T1000 (cell line): ENCODE measurements at regions not wholly inside any gene's neighbourhood (a gene's known extent, or its start where the extent isn't known, plus 50 kb on each side); places are given as distances from the start of the nearest gene placed in this dataset.

Experiments used
- DNase-seq: peaks from one replicate; lab custom pipeline; 2025; ENCODE audit warnings: mixed read lengths; lab: John Stamatoyannopoulos, UW

DNA sequence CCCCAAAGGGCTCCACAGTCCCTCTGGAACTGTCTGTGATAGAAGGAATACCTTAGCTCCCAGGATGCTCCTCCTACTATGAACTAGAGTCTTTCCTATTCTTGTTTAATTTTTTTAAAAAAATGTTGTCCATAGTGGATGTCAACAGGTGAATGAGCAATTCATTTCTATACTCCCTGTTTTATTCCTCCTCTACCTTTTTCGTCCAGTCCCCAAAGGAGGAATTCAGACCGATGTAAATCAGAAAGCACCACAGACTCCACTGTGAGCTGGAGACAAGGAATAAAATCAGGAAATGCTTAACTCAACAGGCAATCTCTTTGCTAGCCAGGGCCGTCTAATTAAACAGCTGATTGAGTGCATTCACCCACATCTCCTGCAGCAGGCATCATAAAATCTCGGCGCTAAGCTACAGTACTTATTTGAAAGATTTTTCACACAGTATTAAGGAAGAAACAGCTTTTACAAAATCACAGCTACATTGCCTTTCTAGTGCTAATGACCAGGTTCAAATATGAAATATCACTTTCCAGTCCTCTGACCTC, 381.6 kb downstream of the SIPA1L2 start:
- DNase-seq = no peak

GRCh38 chr1:232247669-232248068, 382.3 kb downstream of the SIPA1L2 start:
- no peak for DNase-seq

- DNase-seq = no peak
Measured at GRCh38 chr1:232244426-232244825, 385.5 kb downstream of the SIPA1L2 start.

- no peak for DNase-seq
Measured at GRCh38 chr1:232239998-232240397, 389.9 kb downstream of the SIPA1L2 start.

DNA sequence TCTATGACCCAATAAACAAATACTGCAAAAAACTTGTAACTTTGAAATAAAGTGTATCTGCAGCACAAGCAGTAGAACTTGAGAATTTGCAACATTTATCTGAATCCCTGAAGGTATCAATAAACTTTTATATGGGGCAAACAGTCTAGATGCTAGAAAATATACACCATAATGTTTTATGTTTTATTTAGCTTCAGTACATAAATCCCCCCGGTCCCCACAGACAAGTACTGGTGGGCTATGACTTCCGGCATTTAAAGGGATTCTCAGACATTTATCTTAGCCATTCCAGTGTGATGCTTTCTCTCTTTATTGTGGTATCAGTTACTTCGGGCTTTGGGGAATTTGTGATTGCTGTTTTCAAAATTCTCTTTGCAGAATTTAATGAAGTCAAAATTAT, 390.4 kb downstream of the SIPA1L2 start:
- no peak for DNase-seq

DNA sequence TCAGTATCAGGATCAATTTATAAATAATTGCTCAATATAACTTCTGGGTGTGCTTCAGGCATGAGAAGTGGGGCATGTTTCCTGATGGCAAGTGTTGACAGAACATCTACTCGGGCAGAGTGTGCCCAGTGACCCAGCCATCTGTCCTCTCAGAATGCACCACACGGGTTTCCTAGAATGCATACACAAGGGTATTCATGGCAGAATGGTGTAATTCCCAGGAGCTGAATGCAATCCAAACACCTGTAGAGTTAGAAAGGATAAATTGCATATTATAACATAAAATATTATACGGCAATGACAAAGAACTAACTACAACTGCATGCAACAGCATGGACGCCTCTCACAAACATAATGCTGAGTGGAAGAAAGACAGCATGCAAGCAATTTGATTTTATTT, 391.9 kb downstream of the SIPA1L2 start:
- DNase-seq = no peak

DNA sequence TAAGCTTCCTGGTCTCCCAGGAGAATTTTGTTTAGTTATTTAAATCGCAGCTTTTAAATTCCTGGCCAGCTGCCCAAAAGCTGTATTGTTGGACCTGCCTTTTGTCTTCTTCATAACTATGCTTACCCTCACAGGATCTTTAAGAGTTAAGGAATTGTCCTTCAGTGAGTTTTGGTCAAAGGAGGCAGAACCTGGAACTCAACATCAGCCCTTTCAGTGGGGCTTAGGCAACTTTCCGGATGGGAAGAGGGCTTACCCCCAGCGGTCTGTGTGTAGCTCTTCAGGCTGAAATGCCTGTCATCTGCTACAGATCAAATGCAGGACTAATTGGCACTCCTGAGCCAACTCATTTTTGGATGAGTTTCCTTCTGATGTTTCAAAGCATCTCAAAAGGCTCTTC, 402.6 kb downstream of the SIPA1L2 start:
- no peak for DNase-seq

- peak; percentile 68 for DNase-seq
Measured at GRCh38 chr1:232226197-232226712, 403.7 kb downstream of the SIPA1L2 start.

DNA sequence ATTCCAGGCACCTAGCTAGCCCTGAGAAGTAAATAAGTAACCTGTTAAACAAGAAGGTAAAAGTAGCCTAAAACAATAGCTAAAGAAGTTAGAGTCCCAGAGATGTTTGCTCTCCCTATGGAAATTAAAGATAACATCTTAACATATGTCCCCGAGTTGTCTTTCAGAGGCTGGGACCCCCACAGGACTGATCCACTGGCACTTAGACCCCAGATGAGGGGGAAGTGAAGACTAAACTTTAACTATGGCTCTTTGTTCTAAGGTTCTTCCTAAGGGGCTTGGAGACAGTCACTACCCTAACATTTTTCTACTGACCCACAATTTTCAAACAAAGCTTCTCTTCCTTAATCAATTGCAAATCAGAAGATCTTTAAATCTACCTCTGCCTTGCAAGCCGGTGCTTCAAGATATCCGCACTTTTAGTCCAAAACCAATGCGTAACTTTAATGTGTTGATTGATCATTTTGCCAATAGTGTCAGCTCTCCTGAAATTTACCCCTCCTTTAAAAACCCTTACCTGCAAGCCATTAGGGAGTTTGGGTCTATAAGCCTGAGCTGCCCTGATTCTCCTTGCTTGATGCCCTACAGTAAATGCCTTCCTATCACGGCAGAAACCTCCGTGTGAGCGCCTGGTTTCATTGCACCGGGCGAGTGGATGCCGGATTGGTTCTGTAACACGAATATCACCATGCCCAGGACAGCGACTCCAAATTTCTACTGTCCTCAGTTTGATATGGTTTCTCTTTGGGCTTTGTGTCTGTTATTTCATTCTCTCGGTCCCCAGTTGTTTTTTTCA, 404.4 kb downstream of the SIPA1L2 start:
- DNase-seq = no peak

GRCh38 chr1:232223887-232224286, 406.0 kb downstream of the SIPA1L2 start:
- no peak for DNase-seq

DNA sequence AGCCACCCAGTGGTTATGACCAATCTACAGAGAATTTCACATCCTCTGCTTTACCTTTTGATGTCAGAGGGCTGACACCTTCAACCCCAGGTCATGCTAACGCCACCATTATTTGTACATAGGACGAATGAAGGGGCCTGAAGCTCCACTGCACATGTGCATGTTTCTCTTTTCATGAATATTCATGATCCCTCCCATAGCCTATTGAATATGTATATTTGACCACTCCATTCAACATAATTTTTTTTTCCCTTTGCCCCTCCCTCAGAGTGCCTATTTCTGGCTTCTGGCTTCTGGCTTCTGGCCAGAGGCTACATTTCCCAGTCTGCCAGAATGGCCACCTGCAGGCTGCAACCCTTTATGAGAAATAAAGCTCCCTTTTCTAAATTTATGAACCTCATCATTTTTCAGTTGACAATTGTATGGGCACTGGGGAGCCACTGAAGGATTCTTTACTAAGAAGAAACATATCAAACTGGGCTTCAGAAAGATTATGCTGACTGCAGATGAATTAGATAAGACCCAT, 406.7 kb downstream of the SIPA1L2 start:
- no peak for DNase-seq

GRCh38 chr1:232222614-232223013, 407.3 kb downstream of the SIPA1L2 start:
- DNase-seq = no peak

DNA sequence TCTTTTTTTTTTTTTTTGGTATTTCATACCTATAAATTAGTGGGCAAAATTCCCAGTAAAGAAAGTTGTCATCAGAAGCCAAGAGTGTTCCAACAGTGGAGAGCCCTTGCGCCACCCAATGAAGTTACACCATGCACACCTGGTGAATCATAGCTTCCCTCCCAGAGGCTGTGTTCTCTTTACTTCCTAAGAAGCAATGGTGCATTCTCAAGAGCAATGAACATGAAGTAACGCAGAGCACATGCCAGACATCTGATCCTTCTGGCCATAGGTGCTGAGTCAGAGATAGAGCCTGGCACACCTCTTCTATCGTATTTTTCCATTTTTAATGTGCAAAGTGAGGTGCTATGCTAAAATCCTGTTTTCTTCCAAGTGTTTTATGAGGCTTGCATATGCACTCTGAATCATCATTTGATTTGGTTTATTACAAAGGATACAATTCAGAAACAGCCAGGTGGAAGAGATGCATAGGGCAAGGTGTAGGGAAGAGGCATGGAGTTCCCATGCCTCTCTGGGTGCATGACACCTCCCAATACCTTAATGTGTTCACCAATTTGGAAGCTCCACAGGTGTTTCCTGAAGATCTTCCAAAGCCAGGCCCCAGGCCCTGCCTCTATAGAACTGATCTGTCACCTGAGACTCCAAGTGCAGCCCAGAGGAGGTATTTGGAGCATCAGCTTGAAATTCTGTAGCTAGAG, 408.0 kb downstream of the SIPA1L2 start:
- DNase-seq = no peak

DNA sequence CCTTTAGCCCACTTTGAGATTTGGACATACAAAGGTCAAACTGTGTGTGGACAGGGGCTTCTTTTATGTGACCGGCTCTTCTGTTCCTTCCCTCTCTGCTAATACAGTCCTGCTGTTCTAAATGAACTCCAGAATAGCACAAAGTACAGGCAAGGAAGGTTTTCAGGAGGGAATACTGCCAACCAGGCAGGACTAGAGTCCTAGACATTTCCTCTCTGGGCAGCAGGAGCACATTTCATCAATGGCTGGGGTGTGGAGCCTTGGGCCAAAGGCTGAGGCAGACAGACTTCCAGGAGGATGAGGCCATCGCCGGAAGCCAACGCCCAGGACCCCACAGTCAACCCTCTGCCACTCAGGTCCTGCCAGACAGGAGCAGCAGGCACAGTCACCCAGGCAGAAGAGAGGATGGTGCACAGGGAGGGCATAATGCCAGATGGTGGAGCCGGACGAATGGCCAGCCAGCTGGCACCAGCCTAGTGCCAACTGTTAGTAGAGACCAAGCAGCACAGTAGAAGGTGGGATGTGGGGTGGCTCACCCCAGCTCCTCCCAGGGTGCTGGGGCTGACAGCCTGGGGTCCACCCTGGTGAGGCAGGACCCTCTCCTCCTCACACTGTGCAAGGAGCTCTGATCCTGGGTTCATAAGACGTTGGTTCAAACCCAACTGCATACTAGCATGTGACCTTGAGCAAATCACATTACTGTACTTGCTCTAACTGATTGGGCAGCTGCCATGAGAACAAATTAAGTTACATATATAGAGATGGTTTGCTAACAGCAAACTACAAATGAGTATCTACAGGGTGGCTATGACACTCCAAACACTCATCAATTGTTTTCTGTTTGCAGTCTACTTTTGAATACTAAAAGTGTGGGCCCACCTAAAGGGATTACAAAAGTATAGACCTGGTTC, 410.7 kb downstream of the SIPA1L2 start:
- no peak for DNase-seq

GRCh38 chr1:232213928-232214327, 416.0 kb downstream of the SIPA1L2 start:
- DNase-seq = no peak

DNA sequence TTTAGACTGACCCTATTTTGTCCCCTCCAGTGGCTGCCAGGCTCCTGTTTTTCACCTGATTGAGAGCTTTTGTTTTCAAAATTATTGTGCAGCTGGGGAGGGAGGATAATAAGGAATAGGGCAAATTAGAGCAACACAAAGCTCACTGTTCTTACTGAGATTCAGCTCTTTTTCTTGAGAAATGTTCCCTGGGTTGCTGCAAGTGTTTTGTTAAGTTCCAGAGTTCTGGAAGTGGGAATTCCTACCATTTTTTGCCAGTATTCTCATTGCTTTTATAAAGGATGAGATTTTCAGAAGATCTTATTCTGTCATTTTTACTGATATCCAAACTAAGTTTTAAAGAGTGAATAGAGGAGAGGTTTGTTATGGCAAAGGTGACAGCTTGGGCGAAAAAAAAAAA, 417.7 kb downstream of the SIPA1L2 start:
- no peak for DNase-seq

DNA sequence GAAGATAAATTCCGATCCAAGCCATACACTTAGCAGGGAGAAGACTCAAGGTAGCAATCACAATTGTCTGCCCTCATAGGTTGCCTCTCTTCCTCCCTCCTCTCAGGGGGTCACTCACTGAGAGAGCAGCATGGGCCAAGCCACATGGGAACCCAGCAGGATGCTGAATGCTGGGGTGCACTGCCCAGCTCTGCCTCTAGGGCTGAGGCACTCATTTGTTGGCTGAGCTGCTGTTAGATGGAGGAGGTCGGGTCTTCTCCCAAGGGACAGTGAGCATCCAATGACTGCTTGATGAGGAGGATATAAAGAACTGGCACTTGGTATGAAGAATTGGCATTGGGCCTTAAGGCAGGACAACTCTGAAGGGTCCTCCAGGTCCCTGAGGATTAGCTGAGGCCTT, 418.8 kb downstream of the SIPA1L2 start:
- no peak for DNase-seq

GRCh38 chr1:232209357-232209756, 420.6 kb downstream of the SIPA1L2 start:
- DNase-seq = no peak

DNA sequence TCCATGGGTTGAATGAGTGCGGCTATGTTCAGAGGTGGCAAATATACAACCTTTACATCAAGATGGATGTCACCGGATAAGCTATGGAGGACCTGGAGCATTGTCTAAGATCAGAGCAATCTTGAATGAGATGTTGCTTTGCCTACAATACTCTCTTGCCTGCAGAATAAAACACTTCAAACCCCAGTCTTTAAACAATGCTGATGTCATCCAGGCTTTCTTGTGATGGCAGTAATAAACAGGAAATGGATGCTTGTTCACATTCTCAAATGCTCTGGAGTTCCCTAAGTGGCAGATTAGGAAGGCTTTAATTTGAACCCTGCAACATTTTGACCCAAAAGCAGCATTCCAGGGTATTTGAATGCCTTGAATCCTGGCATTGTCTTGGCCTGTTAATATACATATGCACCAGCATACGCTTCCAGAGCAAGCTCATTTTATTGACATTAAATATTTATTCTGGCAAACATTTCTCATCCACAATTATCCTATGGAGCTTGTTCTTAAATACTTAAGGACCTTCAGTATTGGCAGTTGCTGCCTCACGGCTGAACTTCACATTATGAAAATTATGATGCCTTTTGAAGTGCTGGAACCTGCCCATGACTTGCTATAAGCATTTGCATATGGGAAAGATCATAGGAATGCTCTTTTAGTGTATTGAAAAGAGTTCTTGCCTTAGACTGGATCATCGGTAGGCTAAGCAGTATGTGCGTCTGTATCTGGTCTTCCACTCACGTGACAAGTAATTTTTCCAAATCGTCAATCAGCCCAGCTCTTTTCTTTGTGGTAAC, 422.7 kb downstream of the SIPA1L2 start:
- DNase-seq = no peak

DNA sequence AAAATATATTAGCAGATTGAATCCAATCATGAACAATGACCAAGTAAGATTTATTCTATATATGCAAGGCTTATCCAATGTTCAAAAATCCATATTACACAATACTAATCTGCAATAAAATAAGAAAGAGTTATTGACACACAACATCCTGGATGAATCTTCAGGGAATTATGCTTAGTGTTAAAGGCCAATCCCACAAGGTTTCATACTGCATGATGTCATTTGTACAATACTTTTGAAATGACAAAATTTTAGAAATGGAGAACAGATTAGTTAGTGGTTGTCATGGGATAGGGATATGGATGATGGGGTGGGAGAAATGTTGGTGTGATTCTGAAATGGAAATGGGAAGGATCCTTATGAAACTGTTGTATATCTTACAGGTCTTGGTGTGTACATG, 425.7 kb downstream of the SIPA1L2 start:
- no peak for DNase-seq

DNA sequence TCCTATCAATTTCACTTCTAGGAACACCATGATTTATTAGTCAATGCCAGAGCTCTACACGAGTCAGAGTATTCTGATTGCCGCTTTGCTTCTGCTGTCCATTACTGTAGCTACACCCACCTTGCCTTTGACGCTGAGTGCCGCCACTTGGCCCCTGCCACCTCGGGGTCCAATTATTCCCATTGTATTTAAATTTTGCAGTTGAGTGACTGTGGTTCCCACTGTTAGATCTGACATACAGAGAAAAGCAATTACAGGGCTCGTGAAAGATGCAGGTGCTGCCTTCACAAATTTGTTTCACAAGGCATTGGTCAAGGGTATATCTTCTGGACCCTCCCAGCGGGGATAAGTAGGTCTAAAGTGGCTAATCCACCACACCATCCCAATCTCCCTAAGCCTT, 428.9 kb downstream of the SIPA1L2 start:
- DNase-seq = no peak
